Activated CD8-positive, alpha-beta T cell treated with anti-CD3 and anti-CD28 coated beads for 36 hours (primary cell): ENCODE measurements at regions not wholly inside any gene's neighbourhood (a gene's known extent, or its start where the extent isn't known, plus 50 kb on each side); places are given as distances from the start of the nearest gene placed in this dataset.

ENCODE experiments used
- ATAC-seq: fragments of 200-7000 bp; cut with Tn5 transposase; one replicate; pipeline ENCODE4 v1.10.0; 2021; ENCODE audit warnings: mild to moderate bottlenecking, moderate library complexity
- CTCF ChIA-PET: fragments of 350-600 bp; sonication (Branson Sonifier 250); formaldehyde crosslinking; loops from one replicate; lab custom pipeline; 2021; ENCODE audit warnings: antibody characterized with exemption; lab: Charles Lee
- POLR2A ChIA-PET: fragments of 350-600 bp; sonication (Branson Sonifier 250); formaldehyde crosslinking; loops from one replicate; lab custom pipeline; 2021; ENCODE audit warnings: antibody characterized with exemption; lab: Charles Lee
- DNase-seq: peaks from one replicate; pipeline ENCODE4 v3.0.0-alpha.2; 2020
- H3K27ac Mint-ChIP-seq: one replicate; pipeline ENCODE4 v1.8.0; 2021; ENCODE audit warnings: mild to moderate bottlenecking, mixed read lengths
- H3K27me3 Mint-ChIP-seq: one replicate; pipeline ENCODE4 v1.8.0; 2021; ENCODE audit warnings: mixed read lengths
- H3K36me3 Mint-ChIP-seq: one replicate; pipeline ENCODE4 v1.8.0; 2021; ENCODE audit warnings: low read depth, mixed read lengths
- H3K4me1 Mint-ChIP-seq: one replicate; pipeline ENCODE4 v1.8.0; 2021; ENCODE audit warnings: low read depth, mixed read lengths
- H3K4me3 Mint-ChIP-seq: one replicate; pipeline ENCODE4 v1.8.0; 2021; ENCODE audit warnings: mild to moderate bottlenecking, moderate library complexity, mixed read lengths
- H3K9me3 Mint-ChIP-seq: one replicate; pipeline ENCODE4 v1.8.0; 2021; ENCODE audit warnings: mixed read lengths
- CTCF ChIP-seq: fragments of 200-600 bp; IDR thresholded peaks from one replicate; pipeline ENCODE4 v1.8.0; 2022; ENCODE audit warnings: antibody characterized with exemption, mild to moderate bottlenecking
- intact Hi-C: fragments of 100-400 bp; cut with micrococcal nuclease; formaldehyde crosslinking; loops from one replicate; pipeline ENCODE4 v1.10.0; 2022

- intact Hi-C loops, result no loop called here
- Mint-ChIP-seq H3K4me3 (no peak overlapping the region), H3K27ac (no peak overlapping the region), H3K4me1 (no peaks in the 10 kb centered on the region), H3K9me3 (no peaks in the 10 kb centered on the region), H3K36me3 (no peaks in the 10 kb centered on the region), H3K27me3 (peaks cover 10% of the 10 kb centered on the region)
- ChIA-PET POLR2A (no interaction called here), CTCF (interaction anchor here (0.7 kb wide), 1 partner anchor 423 kb away, joined by 3 read pairs; no protein-coding TSS in a partner anchor)
- peak; percentile 3 for DNase-seq
- peak; percentile 27 for ATAC-seq
- TF ChIP-seq CTCF, result no peak
Observed at GRCh38 chr1:14516974-14517840, 81.3 kb upstream of the KAZN start.

- TF ChIP-seq CTCF, result no peak
- no peaks in the 10 kb centered on the region for H3K36me3 Mint-ChIP-seq
- intact Hi-C loops, result no loop called here
- H3K4me3 Mint-ChIP-seq, result no peak overlapping the region
- no peak for ATAC-seq
- DNase-seq, result no peak
- ChIA-PET CTCF (no interaction called here), POLR2A (no interaction called here)
- no peaks in the 10 kb centered on the region for H3K4me1 Mint-ChIP-seq
- H3K9me3 Mint-ChIP-seq, result no peaks in the 10 kb centered on the region
- H3K27ac Mint-ChIP-seq, result no peak overlapping the region
- peaks cover 10% of the 10 kb centered on the region for H3K27me3 Mint-ChIP-seq
Observed at GRCh38 chr1:14517841-14518180, 80.7 kb upstream of the KAZN start.

- ChIA-PET CTCF (no interaction called here), POLR2A (no interaction called here)
- no peak overlapping the region for H3K27ac Mint-ChIP-seq
- no peak for ATAC-seq
- H3K27me3 Mint-ChIP-seq, result peaks cover 10% of the 10 kb centered on the region
- DNase-seq, result no peak
- intact Hi-C loops, result no loop called here
- no peak for TF ChIP-seq CTCF
- H3K4me3 Mint-ChIP-seq, result no peak overlapping the region
- H3K36me3 Mint-ChIP-seq, result no peaks in the 10 kb centered on the region
- H3K4me1 Mint-ChIP-seq, result no peaks in the 10 kb centered on the region
- no peaks in the 10 kb centered on the region for H3K9me3 Mint-ChIP-seq
Observed at GRCh38 chr1:14519976-14520375, 78.5 kb upstream of the KAZN start.

- Mint-ChIP-seq H3K4me1 (no peaks in the 10 kb centered on the region), H3K36me3 (no peaks in the 10 kb centered on the region), H3K4me3 (no peak overlapping the region), H3K27ac (no peak overlapping the region), H3K27me3 (peaks cover 7% of the 10 kb centered on the region), H3K9me3 (no peaks in the 10 kb centered on the region)
- ChIA-PET POLR2A (no interaction called here), CTCF (no interaction called here)
- no peak for ATAC-seq
- intact Hi-C loops, result no loop called here
- DNase-seq, result no peak
- no peak for TF ChIP-seq CTCF
Observed at GRCh38 chr1:14520514-14521163, 77.8 kb upstream of the KAZN start.

- Mint-ChIP-seq H3K9me3 (no peaks in the 10 kb centered on the region), H3K27me3 (peaks cover 7% of the 10 kb centered on the region), H3K36me3 (no peaks in the 10 kb centered on the region), H3K4me3 (no peak overlapping the region), H3K4me1 (no peaks in the 10 kb centered on the region), H3K27ac (no peak overlapping the region)
- ATAC-seq (no peak), DNase-seq (no peak)
- TF ChIP-seq CTCF, result no peak
- POLR2A ChIA-PET, result no interaction called here
- CTCF ChIA-PET, result no interaction called here
- intact Hi-C loops, result no loop called here
Observed at GRCh38 chr1:14521622-14522021, 76.9 kb upstream of the KAZN start.
